Mammary epithelial cell (primary cell): ENCODE measurements at regions not wholly inside any gene's neighbourhood (a gene's known extent, or its start where the extent isn't known, plus 50 kb on each side); places are given as distances from the start of the nearest gene placed in this dataset.
"Not testable (repeated sequence)": the region's sequence is repeated elsewhere in the genome, so short reads cannot be mapped to it uniquely, and the experiment has no call there.

ENCODE experiments used
- CTCF ChIP-seq, 2 donors: IDR thresholded peaks in 1 of 2; conservative IDR thresholded peaks in 1 of 2; 2 replicates each; pipeline ENCODE4 v1.5.1; 2011 to 2012; ENCODE audit warnings: inconsistent platforms in 2 of 2, low read length in 2 of 2, mild to moderate bottlenecking in 2 of 2, control low read depth in 1 of 2, low read depth in 1 of 2; ENCODE audit not compliant: insufficient read depth in 1 of 2; ENCODE audit errors: extremely low read depth in 1 of 2
- EZH2 ChIP-seq: IDR thresholded peaks from 2 replicates; pipeline ENCODE4 v1.6.1; 2012; ENCODE audit warnings: low read length, inconsistent platforms, borderline replicate concordance

DNA sequence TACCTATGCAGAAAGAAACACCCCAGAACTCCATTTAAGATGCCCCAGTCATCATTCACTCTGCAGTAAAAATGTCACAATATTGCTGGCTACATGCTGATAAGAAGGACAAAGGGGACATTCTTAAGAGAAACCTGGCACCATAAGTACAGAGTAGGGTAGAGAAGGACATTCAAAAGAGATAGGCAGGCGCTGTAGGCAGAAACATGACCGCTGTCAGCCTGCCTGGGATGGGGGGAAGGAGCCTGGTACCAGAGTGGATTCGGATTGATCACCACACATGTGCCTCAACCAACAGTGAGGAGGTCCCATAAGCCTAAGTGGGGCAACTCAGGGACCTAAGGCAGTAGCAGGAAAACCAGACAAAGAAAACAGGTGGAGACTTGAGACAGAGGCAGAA, 54.1 kb upstream of the DUX4 start:
- not testable (repeated sequence) for TF ChIP-seq CTCF (conservative IDR thresholded peaks at IDR 0.05 in 1 of 2, IDR thresholded peaks at IDR 0.05 in 1 of 2; ENCODE audit: extremely low read depth in 1 of 2, insufficient read depth in 1 of 2, low read depth in 1 of 2, low read length in 2 of 2); EZH2
